PFSK-1 (cell line): ENCODE measurements at regions not wholly inside any gene's neighbourhood (a gene's known extent, or its start where the extent isn't known, plus 50 kb on each side); places are given as distances from the start of the nearest gene placed in this dataset.

Experiments used
- FOXP2 ChIP-seq: optimal IDR thresholded peaks from 2 replicates; pipeline ENCODE3; 2011; ENCODE audit warnings: borderline replicate concordance, control low read depth, inconsistent platforms; ENCODE audit not compliant: insufficient read depth; ENCODE audit errors: extremely low read length, extremely low read depth
- POLR2AphosphoS5 ChIP-seq: IDR thresholded peaks from 2 replicates; pipeline ENCODE4 v1.6.1; 2012; ENCODE audit warnings: low read depth, mild to moderate bottlenecking, control low read depth, low read length, moderate library complexity
- SIN3A ChIP-seq: IDR thresholded peaks from 2 replicates; pipeline ENCODE4 v1.6.1; 2012; ENCODE audit warnings: mild to moderate bottlenecking, low read length, moderate library complexity, borderline replicate concordance; ENCODE audit not compliant: insufficient read depth
- TAF1 ChIP-seq: IDR thresholded peaks from 2 replicates; pipeline ENCODE4 v1.6.1; 2012; ENCODE audit warnings: low read length, control low read depth, borderline replicate concordance; ENCODE audit not compliant: insufficient read depth
- TF ChIP-seq, protein P1 (sequence below), 2 experiments: IDR thresholded peaks; 2 replicates each; pipeline versions ENCODE4 v1.6.1 to v1.8.0; 2011 to 2012; ENCODE audit warnings: low read depth in 2 of 2, low read length in 2 of 2, control low read depth in 1 of 2, inconsistent platforms in 1 of 2, mild to moderate bottlenecking in 1 of 2, moderate library complexity in 1 of 2; ENCODE audit not compliant: insufficient read depth in 1 of 2

GRCh38 chr6:169075211-169075914 lies 178.3 kb downstream of the THBS2 start:
- TF ChIP-seq FOXP2 (no peak), SIN3A (no peak), TAF1 (no peak), POLR2AphosphoS5 (no peak)
- TF ChIP-seq, protein P1, sequence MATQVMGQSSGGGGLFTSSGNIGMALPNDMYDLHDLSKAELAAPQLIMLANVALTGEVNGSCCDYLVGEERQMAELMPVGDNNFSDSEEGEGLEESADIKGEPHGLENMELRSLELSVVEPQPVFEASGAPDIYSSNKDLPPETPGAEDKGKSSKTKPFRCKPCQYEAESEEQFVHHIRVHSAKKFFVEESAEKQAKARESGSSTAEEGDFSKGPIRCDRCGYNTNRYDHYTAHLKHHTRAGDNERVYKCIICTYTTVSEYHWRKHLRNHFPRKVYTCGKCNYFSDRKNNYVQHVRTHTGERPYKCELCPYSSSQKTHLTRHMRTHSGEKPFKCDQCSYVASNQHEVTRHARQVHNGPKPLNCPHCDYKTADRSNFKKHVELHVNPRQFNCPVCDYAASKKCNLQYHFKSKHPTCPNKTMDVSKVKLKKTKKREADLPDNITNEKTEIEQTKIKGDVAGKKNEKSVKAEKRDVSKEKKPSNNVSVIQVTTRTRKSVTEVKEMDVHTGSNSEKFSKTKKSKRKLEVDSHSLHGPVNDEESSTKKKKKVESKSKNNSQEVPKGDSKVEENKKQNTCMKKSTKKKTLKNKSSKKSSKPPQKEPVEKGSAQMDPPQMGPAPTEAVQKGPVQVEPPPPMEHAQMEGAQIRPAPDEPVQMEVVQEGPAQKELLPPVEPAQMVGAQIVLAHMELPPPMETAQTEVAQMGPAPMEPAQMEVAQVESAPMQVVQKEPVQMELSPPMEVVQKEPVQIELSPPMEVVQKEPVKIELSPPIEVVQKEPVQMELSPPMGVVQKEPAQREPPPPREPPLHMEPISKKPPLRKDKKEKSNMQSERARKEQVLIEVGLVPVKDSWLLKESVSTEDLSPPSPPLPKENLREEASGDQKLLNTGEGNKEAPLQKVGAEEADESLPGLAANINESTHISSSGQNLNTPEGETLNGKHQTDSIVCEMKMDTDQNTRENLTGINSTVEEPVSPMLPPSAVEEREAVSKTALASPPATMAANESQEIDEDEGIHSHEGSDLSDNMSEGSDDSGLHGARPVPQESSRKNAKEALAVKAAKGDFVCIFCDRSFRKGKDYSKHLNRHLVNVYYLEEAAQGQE (IDR thresholded peaks at IDR 0.05; ENCODE audit: insufficient read depth in 1 of 2, low read depth in 2 of 2, low read length in 2 of 2), result no peak

DNA sequence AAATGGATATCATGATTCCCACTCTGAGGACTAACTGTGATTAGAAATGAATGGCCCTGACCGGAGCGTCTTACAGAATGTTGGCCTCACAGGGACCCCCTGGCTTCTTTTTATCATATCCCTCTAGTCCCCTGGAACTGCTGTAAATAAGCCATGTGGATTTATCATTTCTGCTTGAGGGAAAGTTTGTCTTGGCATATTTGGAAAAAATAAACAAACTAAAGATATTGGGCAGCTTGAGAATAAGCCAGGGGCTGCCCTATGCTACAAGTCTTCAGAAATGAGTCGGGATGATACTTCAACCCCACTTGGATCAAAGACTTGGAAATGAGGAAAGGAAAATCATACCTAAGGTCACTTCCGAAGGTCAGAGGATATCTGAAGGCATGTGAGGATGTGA lies 179.1 kb downstream of the THBS2 start:
- TF ChIP-seq SIN3A, result no peak
- no peak for TF ChIP-seq POLR2AphosphoS5
- TF ChIP-seq, protein P1 (IDR thresholded peaks at IDR 0.05; ENCODE audit: insufficient read depth in 1 of 2, low read depth in 2 of 2, low read length in 2 of 2), result no peak

DNA sequence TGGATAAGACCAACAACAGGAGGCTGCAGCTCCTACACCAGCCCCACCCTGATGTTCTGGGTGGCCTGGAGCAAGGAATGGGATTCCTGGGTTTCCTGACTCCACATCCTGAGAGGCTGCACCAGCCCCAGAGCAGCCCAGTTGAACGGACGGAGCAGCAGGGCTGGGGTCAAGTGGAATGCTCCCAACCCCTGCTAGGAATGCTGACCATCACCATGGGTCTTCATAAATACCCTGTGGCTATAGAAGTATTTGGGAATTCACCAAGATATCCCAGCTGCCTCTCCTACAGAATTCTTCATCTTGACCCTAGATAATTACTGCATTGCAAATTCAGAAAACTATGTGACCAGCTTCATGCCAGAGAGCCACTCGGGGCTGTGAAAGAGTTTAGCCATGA lies 180.3 kb downstream of the THBS2 start:
- TF ChIP-seq TAF1 (no peak), SIN3A (no peak), FOXP2 (no peak), POLR2AphosphoS5 (no peak)

DNA sequence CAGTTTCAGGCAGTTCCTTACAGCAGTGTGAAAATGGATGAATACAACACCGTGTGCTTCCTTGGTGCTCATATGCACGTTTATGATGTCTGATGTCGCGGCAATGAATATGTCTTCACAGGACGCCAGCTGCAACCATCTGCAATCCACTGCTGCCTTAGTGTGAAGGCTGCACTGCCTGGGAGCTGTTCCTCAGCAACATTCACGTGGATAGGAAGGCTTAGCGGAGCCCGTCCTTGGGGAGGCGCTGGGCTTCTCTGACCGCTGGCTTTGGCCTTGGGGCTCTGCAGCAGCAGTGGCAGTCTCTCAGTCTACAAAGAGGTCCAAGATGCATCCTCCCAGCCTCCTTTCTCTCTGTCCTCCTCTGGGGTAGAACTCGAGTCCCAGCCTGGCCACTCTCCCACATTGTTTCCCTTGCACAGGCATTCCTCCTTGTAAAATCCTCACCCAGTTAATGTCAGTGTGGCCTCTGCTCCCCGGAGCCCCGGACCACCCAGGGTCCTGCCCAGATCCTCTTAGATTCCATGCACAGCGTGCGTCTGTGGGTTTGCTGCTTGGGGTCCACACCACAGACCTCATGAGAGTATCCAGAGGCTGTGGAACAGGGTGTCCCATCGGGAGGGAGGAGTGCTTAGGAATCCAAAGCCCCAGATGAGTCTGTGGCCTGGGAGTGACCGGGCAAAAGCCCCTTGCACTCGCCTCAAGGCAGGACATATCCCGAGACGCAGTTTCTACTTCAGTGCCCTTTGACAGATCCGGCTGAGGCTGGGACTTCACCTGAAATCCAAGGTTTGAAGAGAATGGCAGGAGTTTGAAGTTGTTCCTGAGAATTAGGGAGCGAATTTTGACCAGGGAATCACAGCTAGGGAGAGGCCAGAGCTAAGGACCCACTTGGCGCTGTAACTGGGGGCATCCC lies 181.3 kb downstream of the THBS2 start:
- TF ChIP-seq POLR2AphosphoS5 (no peak), TAF1 (no peak), FOXP2 (no peak), SIN3A (no peak)
- TF ChIP-seq, protein P1 (IDR thresholded peaks at IDR 0.05; ENCODE audit: insufficient read depth in 1 of 2, low read depth in 2 of 2, low read length in 2 of 2), result no peak

DNA sequence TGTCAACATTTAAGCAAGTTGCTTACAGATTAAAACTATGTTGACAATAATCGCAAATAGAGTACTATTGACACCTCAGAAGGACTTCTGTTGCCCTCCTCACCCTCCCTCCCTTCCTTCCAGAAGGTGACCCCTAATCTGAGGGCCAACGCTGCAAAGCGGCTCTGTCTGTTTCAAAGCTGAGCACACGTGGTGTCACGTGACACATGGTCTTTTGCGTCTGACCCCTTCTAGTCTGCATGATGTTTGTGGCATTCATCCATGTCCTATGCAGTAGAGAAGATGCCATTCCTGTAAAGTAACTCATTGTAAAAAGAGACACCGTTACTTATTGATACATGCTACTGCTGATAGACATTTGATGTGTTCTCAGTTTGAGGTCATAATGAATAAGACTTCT lies 182.3 kb downstream of the THBS2 start:
- TF ChIP-seq SIN3A (no peak), TAF1 (no peak), FOXP2 (no peak), POLR2AphosphoS5 (no peak)
- TF ChIP-seq, protein P1 (IDR thresholded peaks at IDR 0.05; ENCODE audit: insufficient read depth in 1 of 2, low read depth in 2 of 2, low read length in 2 of 2), result no peak
